CD1c-positive myeloid dendritic cell (primary cell): ENCODE measurements at regions not wholly inside any gene's neighbourhood (a gene's known extent, or its start where the extent isn't known, plus 50 kb on each side); places are given as distances from the start of the nearest gene placed in this dataset.

Experiments used
- DNase-seq: peaks from one replicate; pipeline ENCODE4 v3.0.0-alpha.2; 2016; ENCODE audit errors: extremely low spot score

GRCh38 chr14:61132336-61132735 is 148.8 kb downstream of the TMEM30B start:
- DNase-seq = no peak

- DNase-seq = no peak
These were observed 149.6 kb downstream of the SLC38A6 start for GRCh38 chr14:61130512-61131260.

GRCh38 chr14:61129168-61129745 is 148.2 kb downstream of the SLC38A6 start:
- DNase-seq = no peak

- DNase-seq = no peak
These were observed 147.5 kb downstream of the SLC38A6 start for GRCh38 chr14:61128382-61129167.

GRCh38 chr14:61126603-61127498 is 145.8 kb downstream of the SLC38A6 start:
- DNase-seq = no peak

- no peak for DNase-seq
These were observed 145.0 kb downstream of the SLC38A6 start for GRCh38 chr14:61125867-61126572.

- no peak for DNase-seq
These were observed 144.2 kb downstream of the SLC38A6 start for GRCh38 chr14:61125041-61125866.

- no peak for DNase-seq
These were observed 141.8 kb downstream of the SLC38A6 start for GRCh38 chr14:61122862-61123261.

- peak; percentile 78 for DNase-seq
These were observed 140.3 kb downstream of the SLC38A6 start for GRCh38 chr14:61121355-61121787.

- peak; percentile 24 for DNase-seq
These were observed 139.5 kb downstream of the SLC38A6 start for GRCh38 chr14:61120576-61120975.

- no peak for DNase-seq
These were observed 138.0 kb downstream of the SLC38A6 start for GRCh38 chr14:61119006-61119405.

GRCh38 chr14:61116369-61116768 is 135.3 kb downstream of the SLC38A6 start:
- no peak for DNase-seq

- DNase-seq = peak; percentile 74
These were observed 132.6 kb downstream of the SLC38A6 start for GRCh38 chr14:61113561-61114225.

GRCh38 chr14:61112506-61112905 is 131.5 kb downstream of the SLC38A6 start:
- no peak for DNase-seq

- DNase-seq = no peak
These were observed 130.7 kb downstream of the SLC38A6 start for GRCh38 chr14:61111731-61112130.

GRCh38 chr14:61111209-61111665 is 130.2 kb downstream of the SLC38A6 start:
- DNase-seq = no peak

GRCh38 chr14:61110316-61111082 is 129.5 kb downstream of the SLC38A6 start:
- DNase-seq = no peak

- DNase-seq = no peak
These were observed 128.2 kb downstream of the SLC38A6 start for GRCh38 chr14:61109288-61109687.
